RWPE1 (cell line): ENCODE measurements at regions not wholly inside any gene's neighbourhood (a gene's known extent, or its start where the extent isn't known, plus 50 kb on each side); places are given as distances from the start of the nearest gene placed in this dataset.

ENCODE experiments used
- CTCF ChIA-PET: fragments of 350-600 bp; sonication (Branson Sonifier 250); formaldehyde crosslinking; extraction: SDS; loops from one replicate; lab custom pipeline; 2021; lab: Yijun Ruan, JAX
- POLR2A ChIA-PET: fragments of 400-600 bp; formaldehyde crosslinking; extraction: SDS; loops from one replicate; lab custom pipeline; 2020; ENCODE audit warnings: antibody characterized with exemption; ENCODE audit not compliant: low non-redundant PET; lab: Yijun Ruan, JAX
- DNase-seq: peaks from one replicate; pipeline ENCODE4 v3.0.0; 2012; ENCODE audit warnings: low spot score
- H3K27ac ChIP-seq: fragments of 450-650 bp; 2 replicates; pipeline ENCODE4 v1.5.1; 2017
- TF ChIP-seq, protein P1 (sequence below): fragments of 450-650 bp; conservative IDR thresholded peaks from 2 replicates; pipeline ENCODE4 v1.5.1; 2017; ENCODE audit warnings: low read depth, mild to moderate bottlenecking

DNA sequence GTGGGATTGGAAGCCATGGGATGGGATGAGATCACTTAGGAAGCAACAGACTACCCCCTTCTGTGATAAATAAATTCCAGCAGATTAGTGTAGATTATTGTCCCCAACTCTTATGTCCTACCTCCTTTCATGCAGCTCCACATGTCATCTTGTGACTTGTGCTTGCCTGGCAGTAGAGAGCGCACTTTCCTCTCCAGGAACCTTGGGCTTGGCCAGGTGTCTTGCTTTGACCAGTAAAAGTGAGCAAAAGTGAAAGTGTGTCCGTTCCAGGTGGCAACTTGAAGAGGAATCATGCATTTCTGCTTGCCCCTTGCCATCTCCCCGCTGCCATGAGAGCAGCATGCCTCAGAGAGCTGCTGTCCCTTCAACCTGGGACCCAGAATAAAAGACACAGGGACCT is 122.9 kb upstream of the ERG start:
- no peak for DNase-seq
- no peak overlapping the region for H3K27ac ChIP-seq
- TF ChIP-seq, protein P1, sequence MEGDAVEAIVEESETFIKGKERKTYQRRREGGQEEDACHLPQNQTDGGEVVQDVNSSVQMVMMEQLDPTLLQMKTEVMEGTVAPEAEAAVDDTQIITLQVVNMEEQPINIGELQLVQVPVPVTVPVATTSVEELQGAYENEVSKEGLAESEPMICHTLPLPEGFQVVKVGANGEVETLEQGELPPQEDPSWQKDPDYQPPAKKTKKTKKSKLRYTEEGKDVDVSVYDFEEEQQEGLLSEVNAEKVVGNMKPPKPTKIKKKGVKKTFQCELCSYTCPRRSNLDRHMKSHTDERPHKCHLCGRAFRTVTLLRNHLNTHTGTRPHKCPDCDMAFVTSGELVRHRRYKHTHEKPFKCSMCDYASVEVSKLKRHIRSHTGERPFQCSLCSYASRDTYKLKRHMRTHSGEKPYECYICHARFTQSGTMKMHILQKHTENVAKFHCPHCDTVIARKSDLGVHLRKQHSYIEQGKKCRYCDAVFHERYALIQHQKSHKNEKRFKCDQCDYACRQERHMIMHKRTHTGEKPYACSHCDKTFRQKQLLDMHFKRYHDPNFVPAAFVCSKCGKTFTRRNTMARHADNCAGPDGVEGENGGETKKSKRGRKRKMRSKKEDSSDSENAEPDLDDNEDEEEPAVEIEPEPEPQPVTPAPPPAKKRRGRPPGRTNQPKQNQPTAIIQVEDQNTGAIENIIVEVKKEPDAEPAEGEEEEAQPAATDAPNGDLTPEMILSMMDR: no peak
- POLR2A ChIA-PET: no interaction called here
- CTCF ChIA-PET: interaction anchor here (0.6 to 0.7 kb wide), 2 partner anchors 36 to 49 kb away, joined by 3 read pairs; no protein-coding TSS in a partner anchor

DNA sequence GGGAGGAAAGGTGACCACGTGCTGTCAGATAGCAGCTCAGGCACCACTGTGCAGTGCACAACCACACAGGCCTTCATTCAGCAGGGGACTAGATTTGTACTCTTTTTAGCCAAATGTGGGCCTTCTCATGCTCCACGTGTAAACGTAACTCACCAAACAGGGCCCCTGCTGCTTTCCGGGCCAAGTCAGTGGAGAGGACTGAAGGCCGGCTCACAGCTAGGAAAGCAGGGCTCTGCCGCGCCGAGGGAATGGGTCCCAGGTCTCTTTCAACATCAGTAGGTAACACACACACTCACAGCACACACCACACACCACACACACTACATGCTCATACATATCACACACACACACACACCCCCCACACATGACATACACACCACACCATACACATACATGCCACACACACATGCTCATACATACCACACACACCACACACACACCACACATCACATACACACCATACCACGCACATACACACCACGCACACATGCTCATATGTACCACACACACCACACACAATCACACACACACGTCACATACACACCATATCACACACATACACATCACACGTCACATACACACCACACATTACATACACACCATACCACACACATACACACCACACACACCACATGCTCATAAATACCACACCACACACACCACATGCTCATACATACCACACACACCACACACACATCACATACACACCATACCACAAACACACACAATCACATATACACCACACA is 124.0 kb upstream of the ERG start:
- no peak overlapping the region for H3K27ac ChIP-seq
- TF ChIP-seq, protein P1: no peak
- POLR2A ChIA-PET: no interaction called here
- CTCF ChIA-PET: no interaction called here
- no peak for DNase-seq

DNA sequence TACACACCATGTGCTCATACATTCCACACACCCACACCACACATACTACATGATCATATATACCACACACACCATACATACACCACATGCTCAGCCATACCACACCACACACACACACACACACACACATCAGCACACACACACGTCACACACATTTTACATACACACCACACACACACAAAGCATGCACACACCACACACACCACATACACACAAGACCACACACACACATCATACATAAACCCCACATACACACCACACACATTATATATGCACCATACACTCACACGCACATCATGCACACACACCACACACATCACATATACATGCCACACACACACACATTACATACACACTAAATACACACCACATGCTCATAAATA is 124.5 kb upstream of the ERG start:
- CTCF ChIA-PET: no interaction called here
- no peak overlapping the region for H3K27ac ChIP-seq
- TF ChIP-seq, protein P1: no peak
- DNase-seq: no peak
- POLR2A ChIA-PET: no interaction called here

DNA sequence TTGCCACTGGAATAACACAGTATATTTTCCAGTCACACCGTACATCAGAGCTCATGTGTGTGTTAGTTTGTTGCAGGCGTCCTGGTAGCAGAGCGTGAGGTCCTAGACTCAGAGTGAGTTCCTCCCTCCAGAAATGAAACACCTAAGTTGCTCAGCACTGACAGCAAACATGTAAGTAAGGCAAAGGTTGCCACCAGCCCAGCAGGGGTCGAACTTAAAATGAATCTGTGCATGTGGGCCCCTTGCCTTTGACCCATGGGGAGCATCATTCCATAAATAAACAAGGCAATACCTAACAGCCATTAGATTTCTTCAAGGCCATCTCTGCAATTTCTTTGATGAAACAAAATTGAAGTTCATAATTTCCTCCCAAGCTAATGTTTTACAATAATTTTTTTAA is 125.3 kb upstream of the ERG start:
- no peak for DNase-seq
- no peak overlapping the region for H3K27ac ChIP-seq
- ChIA-PET POLR2A (no interaction called here), CTCF (no interaction called here)
- TF ChIP-seq, protein P1: no peak

DNA sequence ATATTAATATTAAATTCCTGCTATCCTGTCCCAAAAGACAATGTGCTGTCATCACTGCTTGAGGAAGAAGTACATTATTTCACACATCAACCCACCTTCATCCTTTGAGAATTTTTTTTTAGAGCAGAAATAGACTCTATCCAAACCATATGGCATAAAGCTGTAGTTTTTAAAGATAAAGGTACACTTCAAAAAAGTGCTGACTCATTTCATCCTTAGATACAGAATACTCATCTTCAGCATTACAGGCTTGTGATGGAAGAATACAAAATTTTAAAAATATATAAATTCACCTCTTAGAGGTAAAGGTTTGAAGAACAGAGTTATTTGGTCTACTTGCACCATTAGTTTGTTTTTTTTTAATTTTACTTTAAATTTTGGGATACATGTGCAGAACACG is 126.7 kb upstream of the ERG start:
- POLR2A ChIA-PET: no interaction called here

DNA sequence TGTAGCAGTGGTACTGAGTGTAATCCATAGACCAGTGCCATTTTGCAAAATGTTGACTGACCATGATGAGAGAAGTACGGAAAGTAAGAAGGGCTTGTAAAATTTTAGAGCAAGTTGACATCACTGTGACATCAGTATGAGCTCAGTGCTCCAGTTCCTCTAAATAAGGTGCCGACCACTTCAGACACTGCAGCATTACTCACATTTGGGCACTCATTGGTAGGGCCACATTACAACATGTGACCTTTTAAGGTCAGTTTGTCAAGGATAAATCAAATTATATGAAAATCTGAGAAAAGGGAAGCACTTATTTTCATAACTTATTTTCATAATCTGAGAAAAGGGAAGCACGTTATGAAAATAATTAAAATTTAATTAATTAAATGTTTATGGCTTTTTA is 128.0 kb upstream of the ERG start:
- CTCF ChIA-PET: no interaction called here
- H3K27ac ChIP-seq: no peak overlapping the region
- TF ChIP-seq, protein P1: no peak
- DNase-seq: no peak
- POLR2A ChIA-PET: no interaction called here

More for the DNA sequence above, 126.7 kb upstream of the ERG start:
- CTCF ChIA-PET: no interaction called here
- TF ChIP-seq, protein P1: no peak
- no peak overlapping the region for H3K27ac ChIP-seq
- DNase-seq: no peak
